COLO829 (cell line): ENCODE measurements at regions not wholly inside any gene's neighbourhood (a gene's known extent, or its start where the extent isn't known, plus 50 kb on each side); places are given as distances from the start of the nearest gene placed in this dataset.
A peak's percentile ranks its signal among the peaks of the same experiment; 100 is the strongest.

Experiments used
- DNase-seq: peaks from one replicate; pipeline ENCODE4 v3.0.0; 2012; ENCODE audit warnings: low spot score

GRCh38 chr1:55669293-55669692 lies 454.1 kb upstream of the USP24 start:
- DNase-seq = no peak

GRCh38 chr1:55662875-55663274 lies 447.7 kb upstream of the USP24 start:
- DNase-seq = no peak

- DNase-seq = no peak
Measured at GRCh38 chr1:55658917-55659316, 443.8 kb upstream of the USP24 start.

GRCh38 chr1:55654750-55655149 lies 439.6 kb upstream of the USP24 start:
- DNase-seq = no peak

GRCh38 chr1:55654171-55654570 lies 439.0 kb upstream of the USP24 start:
- no peak for DNase-seq

- DNase-seq = no peak
Measured at GRCh38 chr1:55650444-55650843, 435.3 kb upstream of the USP24 start.

- DNase-seq = no peak
Measured at GRCh38 chr1:55646181-55646580, 431.0 kb upstream of the USP24 start.

GRCh38 chr1:55645270-55645669 lies 430.1 kb upstream of the USP24 start:
- no peak for DNase-seq

- DNase-seq = no peak
Measured at GRCh38 chr1:55641947-55642346, 426.8 kb upstream of the USP24 start.

GRCh38 chr1:55640708-55641473 lies 425.7 kb upstream of the USP24 start:
- peak; percentile 17 for DNase-seq

GRCh38 chr1:55639526-55639925 lies 424.4 kb upstream of the USP24 start:
- DNase-seq = no peak

- no peak for DNase-seq
Measured at GRCh38 chr1:55639051-55639450, 423.9 kb upstream of the USP24 start.

- DNase-seq = no peak
Measured at GRCh38 chr1:55636696-55637095, 421.5 kb upstream of the USP24 start.

- DNase-seq = no peak
Measured at GRCh38 chr1:55635856-55636255, 420.7 kb upstream of the USP24 start.

- no peak for DNase-seq
Measured at GRCh38 chr1:55634516-55634915, 419.4 kb upstream of the USP24 start.

GRCh38 chr1:55632906-55633305 lies 417.7 kb upstream of the USP24 start:
- peak; percentile 8 for DNase-seq

- peak; percentile 67 for DNase-seq
Measured at GRCh38 chr1:55632058-55632457, 416.9 kb upstream of the USP24 start.

GRCh38 chr1:55631509-55631908 lies 416.3 kb upstream of the USP24 start:
- no peak for DNase-seq

GRCh38 chr1:55626326-55626725 lies 411.2 kb upstream of the USP24 start:
- no peak for DNase-seq

GRCh38 chr1:55624766-55625165 lies 409.6 kb upstream of the USP24 start:
- DNase-seq = no peak

- DNase-seq = no peak
Measured at GRCh38 chr1:55623311-55623710, 408.1 kb upstream of the USP24 start.

- no peak for DNase-seq
Measured at GRCh38 chr1:55622074-55622473, 406.9 kb upstream of the USP24 start.

- DNase-seq = no peak
Measured at GRCh38 chr1:55618199-55618598, 403.0 kb upstream of the USP24 start.

- no peak for DNase-seq
Measured at GRCh38 chr1:55617288-55617982, 402.3 kb upstream of the USP24 start.
